ENCODE measurements at regions not wholly inside any gene's neighbourhood (a gene's known extent, or its start where the extent isn't known, plus 50 kb on each side); places are given as distances from the start of the nearest gene placed in this dataset.

- no peak for TF ChIP-seq GABPA (IDR thresholded peaks at IDR 0.05; ENCODE audit: low read depth)
- TF ChIP-seq, protein P1, sequence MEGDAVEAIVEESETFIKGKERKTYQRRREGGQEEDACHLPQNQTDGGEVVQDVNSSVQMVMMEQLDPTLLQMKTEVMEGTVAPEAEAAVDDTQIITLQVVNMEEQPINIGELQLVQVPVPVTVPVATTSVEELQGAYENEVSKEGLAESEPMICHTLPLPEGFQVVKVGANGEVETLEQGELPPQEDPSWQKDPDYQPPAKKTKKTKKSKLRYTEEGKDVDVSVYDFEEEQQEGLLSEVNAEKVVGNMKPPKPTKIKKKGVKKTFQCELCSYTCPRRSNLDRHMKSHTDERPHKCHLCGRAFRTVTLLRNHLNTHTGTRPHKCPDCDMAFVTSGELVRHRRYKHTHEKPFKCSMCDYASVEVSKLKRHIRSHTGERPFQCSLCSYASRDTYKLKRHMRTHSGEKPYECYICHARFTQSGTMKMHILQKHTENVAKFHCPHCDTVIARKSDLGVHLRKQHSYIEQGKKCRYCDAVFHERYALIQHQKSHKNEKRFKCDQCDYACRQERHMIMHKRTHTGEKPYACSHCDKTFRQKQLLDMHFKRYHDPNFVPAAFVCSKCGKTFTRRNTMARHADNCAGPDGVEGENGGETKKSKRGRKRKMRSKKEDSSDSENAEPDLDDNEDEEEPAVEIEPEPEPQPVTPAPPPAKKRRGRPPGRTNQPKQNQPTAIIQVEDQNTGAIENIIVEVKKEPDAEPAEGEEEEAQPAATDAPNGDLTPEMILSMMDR (IDR thresholded peaks at IDR 0.05; ENCODE audit: insufficient read depth, low read length) = no peak
- no peak for TF ChIP-seq POLR2AphosphoS5 (IDR thresholded peaks at IDR 0.05; ENCODE audit: low read depth)
- no peak for TF ChIP-seq REST (IDR thresholded peaks at IDR 0.05; ENCODE audit: insufficient replicate concordance, low read depth)
- no peak for TF ChIP-seq SPI1 (IDR thresholded peaks at IDR 0.05; ENCODE audit: borderline replicate concordance, low read depth)
These were observed 209.5 kb upstream of the POU3F1 start for GRCh38 chr1:38256072-38256471.

All from HL-60 (cell line).